GM12874 (cell line): ENCODE measurements at regions not wholly inside any gene's neighbourhood (a gene's known extent, or its start where the extent isn't known, plus 50 kb on each side); places are given as distances from the start of the nearest gene placed in this dataset.

ENCODE experiments used
- CTCF ChIP-seq: IDR thresholded peaks from 2 replicates; pipeline ENCODE4 v1.5.1; 2011; ENCODE audit warnings: low read depth, mild to moderate bottlenecking, control low read depth, low read length, moderate library complexity; ENCODE audit not compliant: insufficient read depth

GRCh38 chr12:24553259-24553658 lies 395.6 kb downstream of the BCAT1 start:
- TF ChIP-seq CTCF: no peak

GRCh38 chr12:24551163-24551786 lies 397.6 kb downstream of the BCAT1 start:
- no peak for TF ChIP-seq CTCF

- no peak for TF ChIP-seq CTCF
These were observed 398.3 kb downstream of the BCAT1 start for GRCh38 chr12:24550609-24551008.

- TF ChIP-seq CTCF: no peak
These were observed 402.2 kb downstream of the BCAT1 start for GRCh38 chr12:24546661-24547060.

GRCh38 chr12:24546084-24546483 lies 402.8 kb downstream of the BCAT1 start:
- TF ChIP-seq CTCF: no peak

GRCh38 chr12:24544368-24544767 lies 404.5 kb downstream of the BCAT1 start:
- TF ChIP-seq CTCF: no peak

GRCh38 chr12:24541193-24541871 lies 407.6 kb downstream of the BCAT1 start:
- no peak for TF ChIP-seq CTCF
